Prostate gland (tissue), 2 donors: ENCODE measurements at regions not wholly inside any gene's neighbourhood (a gene's known extent, or its start where the extent isn't known, plus 50 kb on each side); places are given as distances from the start of the nearest gene placed in this dataset.

Source experiments
- CTCF ChIP-seq, 4 experiments: fragments of 200-600 bp in 2 of 4; fragments of 450-650 bp in 2 of 4; sonication (generic) in 2 of 4; IDR thresholded peaks; 1 replicate in 3 of 4; 2 replicates in 1 of 4; pipeline ENCODE4 v1.5.1; 2016 to 2019; ENCODE audit warnings: antibody characterized with exemption in 4 of 4, mild to moderate bottlenecking in 2 of 4, moderate library complexity in 2 of 4
- POLR2A ChIP-seq: fragments of 450-650 bp; IDR thresholded peaks from one replicate; pipeline ENCODE4 v1.6.1; 2016; ENCODE audit warnings: antibody characterized with exemption, mild to moderate bottlenecking

GRCh38 chr5:68367717-68368116 lies 152.2 kb downstream of the PIK3R1 start:
- TF ChIP-seq CTCF (IDR thresholded peaks at IDR 0.05) = no peak
- TF ChIP-seq POLR2A = no peak
